Natural killer cell (primary cell): ENCODE measurements at regions not wholly inside any gene's neighbourhood (a gene's known extent, or its start where the extent isn't known, plus 50 kb on each side); places are given as distances from the start of the nearest gene placed in this dataset.

Source experiments
- ATAC-seq, 3 donors: fragments of 150-1000 bp in 2 of 3; fragments of 200-7000 bp in 1 of 3; cut with Tn5 transposase; 1 replicate in 1 of 3; 2 replicates in 2 of 3; pipeline ENCODE4 v1.10.0; 2021; ENCODE audit warnings: mild to moderate bottlenecking in 2 of 3, moderate library complexity in 2 of 3
- DNase-seq, 2 donors: peaks; one replicate each; pipeline versions ENCODE4 v3.0.0 to v3.0.0-alpha.2; 2013 to 2021; ENCODE audit warnings: mixed read lengths in 1 of 2
- H3K27ac ChIP-seq: one replicate; pipeline ENCODE4 v1.5.1; 2013; ENCODE audit warnings: mild to moderate bottlenecking, low read length
- H3K27me3 ChIP-seq: one replicate; pipeline ENCODE4 v1.6.1; 2013; ENCODE audit warnings: low read length; ENCODE audit not compliant: control insufficient read depth, insufficient read depth
- H3K36me3 ChIP-seq: one replicate; pipeline ENCODE4 v1.6.1; 2013; ENCODE audit warnings: low read length; ENCODE audit not compliant: control insufficient read depth, insufficient read depth
- H3K4me1 ChIP-seq: one replicate; pipeline ENCODE4 v1.6.1; 2013; ENCODE audit warnings: low read length; ENCODE audit not compliant: control insufficient read depth, insufficient read depth
- H3K4me3 ChIP-seq: one replicate; pipeline ENCODE4 v1.5.1; 2013; ENCODE audit warnings: low read length
- H3K9me3 ChIP-seq: one replicate; pipeline ENCODE4 v1.6.1; 2013; ENCODE audit warnings: low read length; ENCODE audit not compliant: control insufficient read depth, insufficient read depth
- H3K27ac Mint-ChIP-seq, 2 donors: one replicate each; pipeline ENCODE4 v1.8.0; 2022; ENCODE audit warnings: mild to moderate bottlenecking in 2 of 2, mixed read lengths in 2 of 2, moderate library complexity in 1 of 2
- H3K27me3 Mint-ChIP-seq, 2 donors: one replicate each; pipeline ENCODE4 v1.8.0; 2022; ENCODE audit warnings: low read depth in 2 of 2, mixed read lengths in 2 of 2
- H3K36me3 Mint-ChIP-seq: one replicate; pipeline ENCODE4 v1.8.0; 2022; ENCODE audit warnings: mixed read lengths
- H3K4me1 Mint-ChIP-seq, 2 donors: one replicate each; pipeline ENCODE4 v1.8.0; 2022; ENCODE audit warnings: mixed read lengths in 2 of 2
- H3K4me3 Mint-ChIP-seq: one replicate; pipeline ENCODE4 v1.8.0; 2022; ENCODE audit warnings: mild to moderate bottlenecking, moderate library complexity, mixed read lengths
- H3K9me3 Mint-ChIP-seq, 2 donors: one replicate each; pipeline ENCODE4 v1.8.0; 2022; ENCODE audit warnings: mixed read lengths in 2 of 2
- WGBS: methylation state at CpG from one replicate; pipeline ENCODE4 v1.1.7; 2013; ENCODE audit warnings: missing lambda C conversion rate; ENCODE audit not compliant: insufficient coverage; 5-methylcytosine and 5-hydroxymethylcytosine counted together
- intact Hi-C: fragments of 100-400 bp; cut with micrococcal nuclease; formaldehyde crosslinking; loops from one replicate; pipeline ENCODE4 v1.14.2; 2022
- TF ChIP-seq, protein P1 (sequence below): fragments of 200-600 bp; IDR thresholded peaks from one replicate; pipeline ENCODE4 v1.8.0; 2022; ENCODE audit warnings: antibody characterized with exemption

DNA sequence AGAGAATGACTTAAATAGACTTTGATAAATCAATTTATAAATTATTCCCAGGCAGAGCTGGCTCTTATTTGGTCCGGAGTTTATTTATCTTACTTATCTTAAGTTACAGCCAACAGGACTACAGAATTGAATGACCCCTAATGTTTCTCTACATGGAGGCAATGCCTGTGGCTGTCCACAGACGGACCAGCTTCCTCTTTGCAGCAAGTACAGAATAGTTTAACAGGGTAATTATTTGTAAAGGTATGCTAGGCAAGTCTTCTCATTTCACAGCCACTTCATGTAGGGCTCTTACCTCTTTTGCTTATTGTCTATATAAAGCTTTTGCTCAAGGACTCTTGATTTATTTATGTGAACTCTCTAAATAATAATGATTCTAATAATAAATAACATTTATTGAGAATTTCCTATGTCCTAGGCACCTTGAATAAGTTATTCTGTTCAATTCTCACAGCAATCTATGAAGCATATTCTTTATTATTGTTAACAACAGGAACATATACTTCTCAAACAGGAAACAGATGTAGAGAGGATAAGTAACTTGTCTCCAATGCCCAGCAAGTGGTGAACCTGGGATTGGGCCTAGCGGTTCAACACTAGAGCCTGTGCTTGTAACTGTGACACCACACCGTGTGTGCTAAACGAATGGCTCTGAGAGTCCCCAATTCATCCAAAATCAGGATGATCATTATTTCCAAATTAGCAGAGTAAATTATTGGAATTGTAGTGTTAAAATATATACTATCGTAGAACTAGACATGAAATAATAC, 58.8 kb upstream of the NXPH2 start:
- peaks cover 0 to 6% of the 10 kb centered on the region in 2 donors for H3K9me3 Mint-ChIP-seq
- no peak overlapping the region for H3K4me3 Mint-ChIP-seq
- Histone ChIP-seq H3K36me3 (no peaks in the 10 kb centered on the region), H3K4me3 (no peak overlapping the region), H3K27ac (no peak overlapping the region), H3K4me1 (no peaks in the 10 kb centered on the region), H3K27me3 (no peaks in the 10 kb centered on the region), H3K9me3 (no peaks in the 10 kb centered on the region)
- no peaks in the 10 kb centered on the region for H3K36me3 Mint-ChIP-seq
- H3K27ac Mint-ChIP-seq, result no peak overlapping the region
- H3K4me1 Mint-ChIP-seq, result no peaks in the 10 kb centered on the region
- no peak for ATAC-seq
- intact Hi-C loops, result no loop called here
- no peaks in the 10 kb centered on the region for H3K27me3 Mint-ChIP-seq
- WGBS, result 54% methylated on average over 6 of the region's 6 CpGs
- TF ChIP-seq, protein P1, sequence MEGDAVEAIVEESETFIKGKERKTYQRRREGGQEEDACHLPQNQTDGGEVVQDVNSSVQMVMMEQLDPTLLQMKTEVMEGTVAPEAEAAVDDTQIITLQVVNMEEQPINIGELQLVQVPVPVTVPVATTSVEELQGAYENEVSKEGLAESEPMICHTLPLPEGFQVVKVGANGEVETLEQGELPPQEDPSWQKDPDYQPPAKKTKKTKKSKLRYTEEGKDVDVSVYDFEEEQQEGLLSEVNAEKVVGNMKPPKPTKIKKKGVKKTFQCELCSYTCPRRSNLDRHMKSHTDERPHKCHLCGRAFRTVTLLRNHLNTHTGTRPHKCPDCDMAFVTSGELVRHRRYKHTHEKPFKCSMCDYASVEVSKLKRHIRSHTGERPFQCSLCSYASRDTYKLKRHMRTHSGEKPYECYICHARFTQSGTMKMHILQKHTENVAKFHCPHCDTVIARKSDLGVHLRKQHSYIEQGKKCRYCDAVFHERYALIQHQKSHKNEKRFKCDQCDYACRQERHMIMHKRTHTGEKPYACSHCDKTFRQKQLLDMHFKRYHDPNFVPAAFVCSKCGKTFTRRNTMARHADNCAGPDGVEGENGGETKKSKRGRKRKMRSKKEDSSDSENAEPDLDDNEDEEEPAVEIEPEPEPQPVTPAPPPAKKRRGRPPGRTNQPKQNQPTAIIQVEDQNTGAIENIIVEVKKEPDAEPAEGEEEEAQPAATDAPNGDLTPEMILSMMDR, result no peak
- DNase-seq, result no peak

DNA sequence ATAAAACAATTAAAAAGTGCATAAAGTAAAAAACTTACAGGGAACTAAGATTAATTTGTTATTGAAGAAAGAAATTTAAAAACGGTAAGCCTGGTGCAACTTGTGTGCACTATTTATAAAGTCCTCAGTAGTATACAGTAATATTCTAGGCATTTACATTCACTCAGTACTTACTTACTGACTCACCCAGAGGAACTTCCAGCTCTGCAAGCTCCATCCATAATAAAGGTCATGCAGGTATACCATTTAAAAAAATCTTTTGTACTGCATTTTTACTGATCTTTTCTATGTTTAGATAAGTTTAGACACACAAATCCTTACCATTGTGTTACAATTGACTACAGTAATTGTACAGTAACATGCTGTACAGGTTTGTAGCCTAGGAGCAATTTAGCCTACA, 51.5 kb upstream of the NXPH2 start:
- no peak for ATAC-seq
- H3K9me3 Mint-ChIP-seq, result no peaks in the 10 kb centered on the region
- no CpG with 5 or more reads among the region's 1 CpG for WGBS
- Histone ChIP-seq H3K36me3 (no peaks in the 10 kb centered on the region), H3K27me3 (no peaks in the 10 kb centered on the region), H3K9me3 (no peaks in the 10 kb centered on the region), H3K4me1 (no peaks in the 10 kb centered on the region), H3K27ac (no peak overlapping the region), H3K4me3 (no peak overlapping the region)
- no peak overlapping the region for H3K27ac Mint-ChIP-seq
- intact Hi-C loops, result loop anchor here (2.0 kb wide), 1 partner anchor 921 kb away; no protein-coding TSS in a partner anchor
- no peak overlapping the region for H3K4me3 Mint-ChIP-seq
- no peaks in the 10 kb centered on the region for H3K36me3 Mint-ChIP-seq
- H3K4me1 Mint-ChIP-seq, result no peaks in the 10 kb centered on the region
- TF ChIP-seq, protein P1, result no peak
- DNase-seq, result no peak
- H3K27me3 Mint-ChIP-seq, result no peaks in the 10 kb centered on the region

DNA sequence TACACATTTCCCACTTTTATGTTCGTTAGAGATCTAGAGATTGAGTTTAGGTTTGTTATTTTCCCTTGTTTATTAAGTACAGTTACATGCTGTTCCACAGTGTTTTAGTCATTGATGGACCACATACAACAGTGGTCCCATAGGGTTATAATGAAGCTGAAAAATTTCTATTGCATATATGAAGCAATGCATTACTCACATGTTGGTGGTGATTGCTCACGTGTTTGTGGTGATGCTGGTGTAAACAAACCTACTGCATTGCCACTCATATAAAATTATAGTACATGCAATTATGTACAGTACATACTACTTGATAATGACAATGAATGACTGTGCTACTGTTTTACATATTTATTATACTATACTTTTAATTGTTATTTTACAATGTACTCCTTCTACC, 51.0 kb upstream of the NXPH2 start:
- Histone ChIP-seq H3K4me1 (no peaks in the 10 kb centered on the region), H3K27ac (no peak overlapping the region), H3K27me3 (no peaks in the 10 kb centered on the region), H3K9me3 (no peaks in the 10 kb centered on the region), H3K4me3 (no peak overlapping the region), H3K36me3 (no peaks in the 10 kb centered on the region)
- no CpG with 5 or more reads among the region's 2 CpGs for WGBS
- Mint-ChIP-seq H3K9me3 (no peaks in the 10 kb centered on the region), H3K36me3 (no peaks in the 10 kb centered on the region), H3K27ac (no peak overlapping the region), H3K4me3 (no peak overlapping the region), H3K27me3 (peaks cover 0 to 2% of the 10 kb centered on the region in 2 donors), H3K4me1 (no peaks in the 10 kb centered on the region)
- intact Hi-C loops, result loop anchor here (2.0 kb wide), 1 partner anchor 920 kb away; no protein-coding TSS in a partner anchor
- DNase-seq (no peak), ATAC-seq (no peak)
- TF ChIP-seq, protein P1, result no peak

DNA sequence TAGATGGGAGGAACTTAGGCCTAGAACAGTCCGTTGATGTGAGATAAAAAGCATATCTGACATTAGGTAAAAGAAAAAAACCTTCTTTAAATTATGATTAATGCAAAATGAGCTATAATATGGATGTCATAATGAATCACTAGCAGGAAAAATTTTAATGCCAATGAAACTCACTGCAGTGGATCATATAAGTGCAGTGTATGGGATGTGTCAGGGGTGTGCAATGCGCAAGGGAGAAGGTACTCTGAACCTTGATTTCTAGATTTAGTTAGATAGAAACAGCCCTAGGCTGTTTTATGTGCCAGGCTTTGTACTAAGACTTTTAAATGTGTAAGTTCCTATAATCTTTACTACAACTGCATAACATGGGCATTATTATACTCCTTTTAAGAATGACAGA, 50.4 kb upstream of the NXPH2 start:
- intact Hi-C loops, result loop anchor here (2.0 kb wide), 1 partner anchor 920 kb away; no protein-coding TSS in a partner anchor
- no peak overlapping the region for H3K4me3 Mint-ChIP-seq
- no peaks in the 10 kb centered on the region for H3K4me1 Mint-ChIP-seq
- peaks cover 0 to 2% of the 10 kb centered on the region in 2 donors for H3K27me3 Mint-ChIP-seq
- Histone ChIP-seq H3K9me3 (no peaks in the 10 kb centered on the region), H3K4me3 (no peak overlapping the region), H3K4me1 (no peaks in the 10 kb centered on the region), H3K27ac (no peak overlapping the region), H3K36me3 (no peaks in the 10 kb centered on the region), H3K27me3 (no peaks in the 10 kb centered on the region)
- DNase-seq (no peak), ATAC-seq (no peak)
- WGBS, result 75% methylated on average over 2 of the region's 2 CpGs
- no peaks in the 10 kb centered on the region for H3K9me3 Mint-ChIP-seq
- TF ChIP-seq, protein P1, result no peak
- no peaks in the 10 kb centered on the region for H3K36me3 Mint-ChIP-seq
- no peak overlapping the region for H3K27ac Mint-ChIP-seq
